ENCODE measurements at regions not wholly inside any gene's neighbourhood (a gene's known extent, or its start where the extent isn't known, plus 50 kb on each side); places are given as distances from the start of the nearest gene placed in this dataset.

- TF ChIP-seq CTCF (conservative IDR thresholded peaks at IDR 0.05 in 1 of 2, IDR thresholded peaks at IDR 0.05 in 1 of 2; ENCODE audit: extremely low read depth in 1 of 2, insufficient read depth in 1 of 2, low read depth in 1 of 2, low read length in 2 of 2) (no peak), EZH2 (IDR thresholded peaks at IDR 0.05; ENCODE audit: borderline replicate concordance, low read length) (no peak)
Observed at GRCh38 chrX:44735498-44735897, 108.3 kb upstream of the DUSP21 start.
